Smooth muscle cell (in vitro differentiated cells): ENCODE measurements at regions not wholly inside any gene's neighbourhood (a gene's known extent, or its start where the extent isn't known, plus 50 kb on each side); places are given as distances from the start of the nearest gene placed in this dataset.

Source experiments
- DNase-seq: peaks from one replicate; lab custom pipeline; 2025; ENCODE audit not compliant: unreplicated experiment; lab: John Stamatoyannopoulos, UW
- H2AFZ ChIP-seq: fragments of 200-600 bp; sonication (generic); 2 replicates; pipeline ENCODE4 v1.6.0; 2016; ENCODE audit warnings: antibody characterized with exemption, low read depth, mild to moderate bottlenecking
- H3F3A ChIP-seq: fragments of 200-600 bp; sonication (generic); 2 replicates; pipeline ENCODE4 v1.6.0; 2017; ENCODE audit warnings: antibody characterized with exemption, low read depth
- H3K27ac ChIP-seq: fragments of 200-600 bp; sonication (generic); 2 replicates; pipeline ENCODE4 v1.5.1; 2016; ENCODE audit warnings: low read depth, mild to moderate bottlenecking
- H3K27me3 ChIP-seq: fragments of 200-600 bp; sonication (generic); 2 replicates; pipeline ENCODE4 v1.6.1; 2016; ENCODE audit warnings: low read depth, mild to moderate bottlenecking
- H3K36me3 ChIP-seq: fragments of 200-600 bp; sonication (generic); 2 replicates; pipeline ENCODE4 v1.5.1; 2016; ENCODE audit warnings: low read depth
- H3K4me1 ChIP-seq: fragments of 200-600 bp; sonication (generic); 2 replicates; pipeline ENCODE4 v1.5.1; 2016; ENCODE audit warnings: low read depth
- H3K4me2 ChIP-seq: fragments of 200-600 bp; sonication (generic); 2 replicates; pipeline ENCODE4 v1.6.0; 2016; ENCODE audit warnings: mild to moderate bottlenecking
- H3K4me3 ChIP-seq: fragments of 200-600 bp; sonication (generic); 2 replicates; pipeline ENCODE4 v1.5.1; 2016; ENCODE audit warnings: mild to moderate bottlenecking
- H3K79me2 ChIP-seq: fragments of 200-600 bp; sonication (generic); 2 replicates; pipeline ENCODE4 v1.6.0; 2016; ENCODE audit warnings: low read depth, mild to moderate bottlenecking
- H3K9ac ChIP-seq: fragments of 200-600 bp; sonication (generic); 2 replicates; pipeline ENCODE4 v1.6.0; 2016; ENCODE audit warnings: low read depth
- H3K9me3 ChIP-seq: fragments of 200-600 bp; sonication (generic); replicated peaks from 2 replicates; pipeline ENCODE4 v1.5.1; 2016; ENCODE audit warnings: low read depth
- H4K20me1 ChIP-seq: fragments of 200-600 bp; sonication (generic); 2 replicates; pipeline ENCODE4 v1.6.0; 2016; ENCODE audit warnings: low read depth
- CTCF ChIP-seq: fragments of 200-600 bp; sonication (generic); IDR thresholded peaks from 2 replicates; pipeline ENCODE4 v1.5.1; 2017; ENCODE audit warnings: borderline replicate concordance, mild to moderate bottlenecking, antibody characterized with exemption; ENCODE audit not compliant: insufficient read depth, poor library complexity, severe bottlenecking
- WGBS: methylation state at CpG from one replicate; pipeline ENCODE4 v1.1.7; 2016; ENCODE audit warnings: low lambda C conversion rate; 5-methylcytosine and 5-hydroxymethylcytosine counted together

- H3K36me3 ChIP-seq = no peaks in the 10 kb centered on the region
- H3K4me2 ChIP-seq = no peak overlapping the region
Measured at GRCh38 chr19:29390742-29391141, 135.1 kb upstream of the VSTM2B start.

GRCh38 chr19:29393915-29394460, 131.8 kb upstream of the VSTM2B start:
- H3K9me3 ChIP-seq = no peaks in the 10 kb centered on the region

More at GRCh38 chr19:29390742-29391141, 135.1 kb upstream of the VSTM2B start:
- DNase-seq = no peak
- no peak overlapping the region for H3K4me3 ChIP-seq
- no peaks in the 10 kb centered on the region for H3K79me2 ChIP-seq
- H4K20me1 ChIP-seq = no peaks in the 10 kb centered on the region
- no peaks in the 10 kb centered on the region for H3F3A ChIP-seq
- no peak overlapping the region for H3K27ac ChIP-seq
- no peaks in the 10 kb centered on the region for H3K4me1 ChIP-seq
- H2AFZ ChIP-seq = no peak overlapping the region
- no peaks in the 10 kb centered on the region for H3K27me3 ChIP-seq
- no peak for TF ChIP-seq CTCF
- H3K9me3 ChIP-seq = no peaks in the 10 kb centered on the region
- no peak overlapping the region for H3K9ac ChIP-seq

GRCh38 chr19:29395111-29395733, 130.6 kb upstream of the VSTM2B start:
- no peak overlapping the region for H2AFZ ChIP-seq
- no peak for TF ChIP-seq CTCF
- H3K9me3 ChIP-seq = no peaks in the 10 kb centered on the region
- 86% methylated on average over 13 of the region's 13 CpGs for whole genome bisulfite sequencing
- H3K36me3 ChIP-seq = no peaks in the 10 kb centered on the region
- no peak for DNase-seq
- no peaks in the 10 kb centered on the region for H4K20me1 ChIP-seq
- H3K4me1 ChIP-seq = no peaks in the 10 kb centered on the region
- no peak overlapping the region for H3K27ac ChIP-seq
- H3K27me3 ChIP-seq = peaks cover 17% of the 10 kb centered on the region
- no peak overlapping the region for H3K9ac ChIP-seq
- H3K79me2 ChIP-seq = no peaks in the 10 kb centered on the region
- H3F3A ChIP-seq = no peaks in the 10 kb centered on the region
- no peak overlapping the region for H3K4me3 ChIP-seq
- H3K4me2 ChIP-seq = no peak overlapping the region

More at GRCh38 chr19:29393915-29394460, 131.8 kb upstream of the VSTM2B start:
- Histone ChIP-seq H3K27ac (no peak overlapping the region), H2AFZ (no peak overlapping the region), H3K4me3 (no peak overlapping the region), H3K4me1 (no peaks in the 10 kb centered on the region), H3K4me2 (no peak overlapping the region), H3F3A (no peaks in the 10 kb centered on the region), H3K27me3 (peaks cover 4% of the 10 kb centered on the region), H4K20me1 (no peaks in the 10 kb centered on the region), H3K79me2 (no peaks in the 10 kb centered on the region), H3K9ac (no peak overlapping the region), H3K36me3 (no peaks in the 10 kb centered on the region)
- DNase-seq = no peak
- WGBS = 64% methylated on average over 7 of the region's 7 CpGs
- TF ChIP-seq CTCF = no peak
